A673 (cell line): ENCODE measurements at regions not wholly inside any gene's neighbourhood (a gene's known extent, or its start where the extent isn't known, plus 50 kb on each side); places are given as distances from the start of the nearest gene placed in this dataset.

Source experiments
- CTCF ChIP-seq: fragments of 300-800, 200-600 bp; sonication (generic); conservative IDR thresholded peaks from 2 replicates; pipeline ENCODE4 v1.5.1; 2017; ENCODE audit warnings: low read depth, mild to moderate bottlenecking, antibody characterized with exemption, low read length, moderate library complexity, mixed read lengths
- EZH2 ChIP-seq: fragments of 200-600 bp; sonication (generic); IDR thresholded peaks from 2 replicates; pipeline ENCODE4 v1.6.1; 2017; ENCODE audit warnings: borderline replicate concordance, low read depth, mild to moderate bottlenecking, mixed read lengths, antibody characterized with exemption, low read length; ENCODE audit not compliant: poor library complexity, severe bottlenecking

- TF ChIP-seq EZH2 (no peak), CTCF (no peak)
These were observed 1520.7 kb upstream of the B3GALT2 start for GRCh38 chr1:194707074-194707473.
